ENCODE measurements at regions not wholly inside any gene's neighbourhood (a gene's known extent, or its start where the extent isn't known, plus 50 kb on each side); places are given as distances from the start of the nearest gene placed in this dataset.
"Not testable (repeated sequence)": the region's sequence is repeated elsewhere in the genome, so short reads cannot be mapped to it uniquely, and the experiment has no call there.

DNA sequence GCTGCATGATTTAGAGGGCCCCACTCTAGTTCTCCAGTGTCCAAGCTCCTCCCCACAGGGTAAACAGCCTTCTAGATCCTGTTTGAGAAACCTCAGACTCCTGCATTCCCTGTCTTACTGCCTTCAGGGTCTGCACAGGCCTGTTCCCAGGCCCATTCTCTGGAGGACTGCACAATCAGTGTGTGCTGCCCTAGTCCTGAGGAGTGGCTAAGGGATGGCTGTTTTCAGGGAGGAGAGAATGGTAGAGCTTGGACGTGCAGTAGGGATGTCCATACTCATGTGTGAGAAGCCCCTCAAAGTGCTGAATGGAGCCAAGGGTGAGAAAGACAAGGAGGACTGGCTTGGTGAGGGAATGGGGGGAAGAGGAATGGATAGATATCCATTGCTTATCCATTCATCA lies 103.8 kb upstream of the CCDC90B start:
- Histone ChIP-seq H3K79me2 (ENCODE audit: insufficient read depth, low read length) (no peaks in the 10 kb centered on the region), H2BK15ac (ENCODE audit: low read depth, low read length) (no peak overlapping the region), H4K8ac (replicated peaks; ENCODE audit: insufficient read length, low read depth, low read length) (no peak overlapping the region), H2BK120ac (ENCODE audit: low read depth, low read length, poor library complexity, severe bottlenecking) (no peak overlapping the region), H3K14ac (ENCODE audit: insufficient read depth, low read length) (no peak overlapping the region), H2BK20ac (ENCODE audit: low read depth, low read length, poor library complexity, severe bottlenecking) (no peak overlapping the region), H3K27ac (ENCODE audit: insufficient read length, low read depth, low read length) (no peak overlapping the region), H3K4me2 (ENCODE audit: insufficient read depth, insufficient read length, low read length) (no peak overlapping the region), H4K5ac (ENCODE audit: insufficient read length, low read depth, low read length) (no peak overlapping the region), H4K20me1 (ENCODE audit: control insufficient read depth, insufficient read depth, insufficient read length) (no peaks in the 10 kb centered on the region), H3K23ac (ENCODE audit: insufficient read length, low read depth, low read length) (no peak overlapping the region), H3K4me1 (ENCODE audit: insufficient read depth, low read length) (no peaks in the 10 kb centered on the region), H3K27me3 (ENCODE audit: insufficient read depth, low read length) (no peaks in the 10 kb centered on the region), H2BK12ac (ENCODE audit: insufficient read length, low read depth, low read length) (no peak overlapping the region), H4K91ac (ENCODE audit: insufficient read length, low read depth, low read length) (no peak overlapping the region), H3K23me2 (ENCODE audit: insufficient read length, low read depth, low read length, poor library complexity, severe bottlenecking) (no peaks in the 10 kb centered on the region), H3T11ph (ENCODE audit: low read length) (no peak overlapping the region), H2AFZ (ENCODE audit: low read length) (no peak overlapping the region), H3K79me1 (ENCODE audit: insufficient read depth, low read depth, low read length, poor library complexity, severe bottlenecking) (no peaks in the 10 kb centered on the region), H3K18ac (ENCODE audit: insufficient read length, low read depth, low read length) (no peak overlapping the region), H3K9ac (ENCODE audit: extremely low read depth, insufficient read length, low read length) (no peak overlapping the region), H3K4ac (ENCODE audit: low read depth, low read length) (no peak overlapping the region), H3K56ac (ENCODE audit: insufficient read length, low read depth, low read length) (no peak overlapping the region), H2BK5ac (ENCODE audit: insufficient read length, low read length) (no peak overlapping the region), H2AK5ac (ENCODE audit: insufficient read length, low read length) (no peak overlapping the region), H3K9me3 (ENCODE audit: control insufficient read depth, low read depth, low read length) (no peaks in the 10 kb centered on the region)
- DNase-seq: no peak
- H3K4me3 Mint-ChIP-seq: no peak overlapping the region
- H3K27me3 Mint-ChIP-seq (ENCODE audit: low read depth): no peaks in the 10 kb centered on the region
- H3K4me1 Mint-ChIP-seq: no peaks in the 10 kb centered on the region
- no CpG with 5 or more reads among the region's 1 CpG for WGBS (ENCODE audit: extremely low coverage, insufficient read length, low lambda C conversion rate)
- H3K36me3 Mint-ChIP-seq (ENCODE audit: insufficient read depth in 1 of 3, low read depth in 3 of 3): peaks cover 7 to 22% (median 17%) of the 10 kb centered on the region in 3 experiments
- no peak for TF ChIP-seq CTCF (conservative IDR thresholded peaks at IDR 0.05)
- peaks cover 21% of the 10 kb centered on the region in 2 experiments for H3K9me3 Mint-ChIP-seq
- no peak overlapping the region for H3K27ac Mint-ChIP-seq

DNA sequence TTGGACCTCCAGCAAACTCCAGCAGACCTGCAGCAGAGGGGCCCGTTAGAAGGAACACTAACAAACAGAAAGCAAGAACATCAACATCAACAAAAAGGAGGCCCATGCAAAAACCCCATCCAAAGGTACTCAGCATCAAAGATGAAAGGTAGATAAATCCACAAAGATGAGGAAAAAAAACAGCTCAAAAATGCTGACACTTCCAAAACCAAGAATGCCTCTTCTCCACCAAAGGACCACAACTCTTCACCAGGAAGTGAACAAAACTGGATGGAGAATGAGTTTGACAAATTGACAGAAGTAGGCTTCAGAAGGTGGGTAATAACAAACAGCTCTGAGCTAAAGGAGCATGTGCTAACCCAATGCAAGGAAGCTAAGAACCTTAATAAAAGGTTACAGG lies 97.7 kb upstream of the CCDC90B start:
- H3K9me3 Mint-ChIP-seq: peaks cover 30 to 35% of the 10 kb centered on the region in 2 experiments
- not testable (repeated sequence) for H3K4ac ChIP-seq (ENCODE audit: low read depth, low read length)
- no CpG with 5 or more reads among the region's 1 CpG for WGBS (ENCODE audit: extremely low coverage, insufficient read length, low lambda C conversion rate)

More for the DNA sequence above, 97.7 kb upstream of the CCDC90B start:
- not testable (repeated sequence) for H2BK12ac ChIP-seq (ENCODE audit: insufficient read length, low read depth, low read length); H4K20me1 ChIP-seq (ENCODE audit: control insufficient read depth, insufficient read depth, insufficient read length); H3K4me1 ChIP-seq (ENCODE audit: insufficient read depth, low read length); H3T11ph ChIP-seq (ENCODE audit: low read length); H3K27me3 Mint-ChIP-seq (ENCODE audit: low read depth); H4K91ac ChIP-seq (ENCODE audit: insufficient read length, low read depth, low read length); H2BK20ac ChIP-seq (ENCODE audit: low read depth, low read length, poor library complexity, severe bottlenecking); H3K79me2 ChIP-seq (ENCODE audit: insufficient read depth, low read length); H3K9me3 ChIP-seq (ENCODE audit: control insufficient read depth, low read depth, low read length); H3K23me2 ChIP-seq (ENCODE audit: insufficient read length, low read depth, low read length, poor library complexity, severe bottlenecking); H4K5ac ChIP-seq (ENCODE audit: insufficient read length, low read depth, low read length); H2BK120ac ChIP-seq (ENCODE audit: low read depth, low read length, poor library complexity, severe bottlenecking); H2BK5ac ChIP-seq (ENCODE audit: insufficient read length, low read length); H3K27me3 ChIP-seq (ENCODE audit: insufficient read depth, low read length); H3K27ac ChIP-seq (ENCODE audit: insufficient read length, low read depth, low read length); H2AK5ac ChIP-seq (ENCODE audit: insufficient read length, low read length); H3K4me1 Mint-ChIP-seq; H2BK15ac ChIP-seq (ENCODE audit: low read depth, low read length); H3K4me3 Mint-ChIP-seq; H3K4me2 ChIP-seq (ENCODE audit: insufficient read depth, insufficient read length, low read length); H3K27ac Mint-ChIP-seq; H3K14ac ChIP-seq (ENCODE audit: insufficient read depth, low read length); H3K18ac ChIP-seq (ENCODE audit: insufficient read length, low read depth, low read length); H3K56ac ChIP-seq (ENCODE audit: insufficient read length, low read depth, low read length); DNase-seq; H2AFZ ChIP-seq (ENCODE audit: low read length); H4K8ac ChIP-seq (replicated peaks; ENCODE audit: insufficient read length, low read depth, low read length); H3K9ac ChIP-seq (ENCODE audit: extremely low read depth, insufficient read length, low read length); H3K23ac ChIP-seq (ENCODE audit: insufficient read length, low read depth, low read length); H3K79me1 ChIP-seq (ENCODE audit: insufficient read depth, low read depth, low read length, poor library complexity, severe bottlenecking)
- H3K36me3 Mint-ChIP-seq (ENCODE audit: insufficient read depth in 1 of 3, low read depth in 3 of 3): peaks cover 7 to 27% (median 18%) of the 10 kb centered on the region in 3 experiments
